ENCODE measurements at regions not wholly inside any gene's neighbourhood (a gene's known extent, or its start where the extent isn't known, plus 50 kb on each side); places are given as distances from the start of the nearest gene placed in this dataset.

GRCh38 chr17:59462385-59462784, 103.0 kb upstream of the DHX40 start:
- no peaks in the 10 kb centered on the region for H3K27me3 ChIP-seq (replicated peaks in 1 of 7)
- H3K4me3 ChIP-seq, result no peak overlapping the region
- DNase-seq, result no peak
- intact Hi-C loops (cut with DNase I; ENCODE audit: low total_unique reads), result no loop called here
- no peaks in the 10 kb centered on the region for H3K9me3 ChIP-seq
- H3K36me3 ChIP-seq, result no peaks in the 10 kb centered on the region
- TF ChIP-seq POLR2A (IDR thresholded peaks at IDR 0.05), result no peak
- no peak for TF ChIP-seq POLR2AphosphoS5 (IDR thresholded peaks at IDR 0.05)
- TF ChIP-seq CTCF (IDR thresholded peaks at IDR 0.05 in 8 of 11, conservative IDR thresholded peaks at IDR 0.05 in 3 of 11), result no peak
- no peak overlapping the region for H3K27ac ChIP-seq
- H3K4me1 ChIP-seq, result no peaks in the 10 kb centered on the region
- 63 to 85% (median 78%) methylated on average over 4 of the region's 4 CpGs for WGBS, 5 donors

- DNase-seq, result no peak
- Histone ChIP-seq H3K27ac (no peak overlapping the region), H3K27me3 (replicated peaks in 1 of 7) (no peaks in the 10 kb centered on the region), H3K9me3 (no peaks in the 10 kb centered on the region), H3K4me3 (no peak overlapping the region), H3K4me1 (no peaks in the 10 kb centered on the region), H3K36me3 (no peaks in the 10 kb centered on the region)
- intact Hi-C loops (cut with DNase I; ENCODE audit: low total_unique reads), result no loop called here
- WGBS, 5 donors, result 91 to 98% (median 91%) methylated on average over 2 to 5 of the region's 5 CpGs
- TF ChIP-seq POLR2AphosphoS5 (IDR thresholded peaks at IDR 0.05), result no peak
- TF ChIP-seq POLR2A (IDR thresholded peaks at IDR 0.05), result no peak
- TF ChIP-seq CTCF (IDR thresholded peaks at IDR 0.05 in 8 of 11, conservative IDR thresholded peaks at IDR 0.05 in 3 of 11), result no peak
Observed at GRCh38 chr17:59464246-59464645, 101.2 kb upstream of the DHX40 start.

GRCh38 chr17:59465949-59466307, 99.5 kb upstream of the DHX40 start:
- TF ChIP-seq POLR2AphosphoS5 (IDR thresholded peaks at IDR 0.05), result no peak
- TF ChIP-seq CTCF (IDR thresholded peaks at IDR 0.05 in 8 of 11, conservative IDR thresholded peaks at IDR 0.05 in 3 of 11), result no peak
- no peak for TF ChIP-seq POLR2A (IDR thresholded peaks at IDR 0.05)
- no peak for DNase-seq
- 87 to 93% (median 89%) methylated on average over 6 of the region's 6 CpGs for WGBS, 5 donors

GRCh38 chr17:59466946-59467801, 98.2 kb upstream of the DHX40 start:
- WGBS, 5 donors, result 85 to 94% (median 92%) methylated on average over 5 of the region's 5 CpGs
- no peaks in the 10 kb centered on the region for H3K9me3 ChIP-seq
- H3K4me1 ChIP-seq, result no peaks in the 10 kb centered on the region
- no peak overlapping the region for H3K4me3 ChIP-seq
- intact Hi-C loops (cut with DNase I; ENCODE audit: low total_unique reads), result no loop called here
- no peaks in the 10 kb centered on the region for H3K27me3 ChIP-seq (replicated peaks in 1 of 7)
- TF ChIP-seq POLR2AphosphoS5 (IDR thresholded peaks at IDR 0.05), result no peak
- TF ChIP-seq CTCF (IDR thresholded peaks at IDR 0.05 in 8 of 11, conservative IDR thresholded peaks at IDR 0.05 in 3 of 11), result no peak
- no peak for TF ChIP-seq POLR2A (IDR thresholded peaks at IDR 0.05)
- H3K27ac ChIP-seq, result no peak overlapping the region
- H3K36me3 ChIP-seq, result no peaks in the 10 kb centered on the region
- DNase-seq, result no peak

More at GRCh38 chr17:59465949-59466307, 99.5 kb upstream of the DHX40 start:
- no peaks in the 10 kb centered on the region for H3K27me3 ChIP-seq (replicated peaks in 1 of 7)
- H3K4me1 ChIP-seq, result no peaks in the 10 kb centered on the region
- no peak overlapping the region for H3K27ac ChIP-seq
- no peaks in the 10 kb centered on the region for H3K9me3 ChIP-seq
- no peaks in the 10 kb centered on the region for H3K36me3 ChIP-seq
- no peak overlapping the region for H3K4me3 ChIP-seq
- intact Hi-C loops (cut with DNase I; ENCODE audit: low total_unique reads), result no loop called here
